ENCODE measurements at regions not wholly inside any gene's neighbourhood (a gene's known extent, or its start where the extent isn't known, plus 50 kb on each side); places are given as distances from the start of the nearest gene placed in this dataset.
"Not testable (repeated sequence)": the region's sequence is repeated elsewhere in the genome, so short reads cannot be mapped to it uniquely, and the experiment has no call there.

GRCh38 chr6:102808944-102809505 is 1415.5 kb downstream of the GRIK2 start:
- not testable (repeated sequence) for DNase-seq

GRCh38 chr6:102799051-102799450 is 1405.5 kb downstream of the GRIK2 start:
- DNase-seq: no peak

GRCh38 chr6:102798636-102799035 is 1405.1 kb downstream of the GRIK2 start:
- no peak for DNase-seq

GRCh38 chr6:102793752-102794151 is 1400.2 kb downstream of the GRIK2 start:
- no peak for DNase-seq

GRCh38 chr6:102774326-102774725 is 1380.8 kb downstream of the GRIK2 start:
- no peak for DNase-seq

DNA sequence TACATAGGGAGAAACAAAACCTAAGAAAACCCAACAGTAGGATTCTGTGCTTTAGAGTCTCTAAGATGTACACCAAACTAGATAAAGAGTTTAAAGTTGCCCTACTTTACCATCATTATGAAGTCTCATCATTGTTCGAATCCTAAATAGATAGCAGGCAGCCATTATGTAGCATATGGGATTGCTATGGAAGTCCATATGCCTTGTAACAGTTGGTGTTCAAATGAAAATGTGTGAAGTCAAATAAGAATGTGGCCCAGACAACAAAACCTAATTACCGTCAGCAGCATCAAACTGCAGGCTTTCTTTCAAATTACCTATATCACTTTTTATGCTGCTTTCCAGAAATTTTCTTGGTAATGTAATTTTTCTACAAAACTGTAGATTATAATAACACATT is 1380.1 kb downstream of the GRIK2 start:
- DNase-seq: no peak

DNA sequence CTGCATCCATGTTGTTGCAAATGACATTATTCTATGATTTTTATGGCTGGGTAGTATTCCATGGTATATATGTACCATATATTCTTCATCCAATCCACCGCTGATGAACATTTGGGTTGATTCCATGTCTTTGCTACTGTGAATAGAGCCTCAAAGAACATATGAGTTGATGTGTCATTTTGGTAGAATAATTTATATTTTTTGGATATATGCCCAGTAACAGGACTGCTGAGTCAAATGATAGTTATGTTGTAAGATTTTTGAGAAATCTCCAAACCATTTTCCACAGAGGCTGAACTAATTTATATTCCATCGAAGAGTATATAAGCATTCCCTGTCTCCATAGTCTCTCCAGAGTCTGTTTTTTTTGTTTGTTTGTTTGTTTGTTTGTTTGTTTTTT is 1373.5 kb downstream of the GRIK2 start:
- DNase-seq: no peak

DNA sequence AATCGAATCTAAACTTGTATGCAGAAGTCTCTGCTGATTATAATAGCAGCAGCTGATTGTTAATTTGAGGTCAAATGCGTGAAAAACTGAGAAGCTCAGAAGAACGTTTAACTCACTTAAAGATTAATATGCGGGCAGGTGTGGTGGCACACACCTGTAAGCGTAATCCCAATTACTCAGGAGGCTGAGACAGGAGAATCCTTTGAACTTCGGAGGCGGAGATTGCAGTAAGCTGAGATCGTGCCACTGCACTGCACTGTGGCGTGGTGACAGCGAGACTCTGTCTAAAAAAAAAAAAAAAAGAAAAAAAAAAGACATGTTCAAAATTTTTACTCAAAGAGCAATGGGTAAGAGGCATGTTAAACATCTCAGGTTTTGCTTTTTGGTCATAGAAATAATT is 1370.8 kb downstream of the GRIK2 start:
- no peak for DNase-seq

DNA sequence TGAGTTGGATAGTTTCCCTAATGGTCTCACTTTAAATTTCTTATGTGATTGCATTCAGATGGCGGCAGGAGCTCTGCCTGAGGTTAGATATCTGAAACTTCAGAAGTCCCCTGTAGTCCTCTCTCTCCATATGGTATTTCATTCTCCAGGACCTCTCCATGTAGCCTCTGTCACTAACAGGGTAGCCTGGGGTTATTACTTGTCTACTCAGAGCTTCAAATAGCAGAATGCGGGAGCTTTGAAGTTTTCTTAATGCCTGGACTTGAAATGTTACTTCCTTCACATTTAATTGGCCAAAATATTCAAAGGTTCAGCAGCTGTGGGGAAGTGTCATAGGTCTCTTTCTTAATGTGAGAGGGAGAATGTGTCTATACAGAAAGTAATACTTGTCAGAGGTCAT is 1370.4 kb downstream of the GRIK2 start:
- DNase-seq: no peak

GRCh38 chr6:102761872-102762271 is 1368.4 kb downstream of the GRIK2 start:
- DNase-seq: no peak

GRCh38 chr6:102759415-102759814 is 1365.9 kb downstream of the GRIK2 start:
- no peak for DNase-seq

DNA sequence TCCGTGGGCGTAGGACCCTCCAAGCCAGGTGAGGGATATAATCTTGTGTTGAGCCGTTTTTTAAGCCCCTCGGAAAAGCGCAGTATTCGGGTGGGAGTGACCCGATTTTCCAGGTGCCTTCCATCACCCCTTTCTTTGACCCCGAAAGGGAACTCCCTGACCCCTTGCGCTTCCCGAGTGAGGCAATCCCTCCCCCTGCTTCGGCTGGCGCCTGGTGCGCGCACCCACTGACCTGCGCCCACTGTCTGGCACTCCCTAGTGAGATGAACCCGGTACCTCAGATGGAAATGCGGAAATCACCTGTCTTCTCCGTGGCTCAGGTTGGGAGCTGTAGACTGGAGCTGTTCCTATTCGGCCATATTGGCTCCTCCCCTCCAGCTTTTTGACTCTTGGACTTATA is 1365.0 kb downstream of the GRIK2 start:
- not testable (repeated sequence) for DNase-seq

DNA sequence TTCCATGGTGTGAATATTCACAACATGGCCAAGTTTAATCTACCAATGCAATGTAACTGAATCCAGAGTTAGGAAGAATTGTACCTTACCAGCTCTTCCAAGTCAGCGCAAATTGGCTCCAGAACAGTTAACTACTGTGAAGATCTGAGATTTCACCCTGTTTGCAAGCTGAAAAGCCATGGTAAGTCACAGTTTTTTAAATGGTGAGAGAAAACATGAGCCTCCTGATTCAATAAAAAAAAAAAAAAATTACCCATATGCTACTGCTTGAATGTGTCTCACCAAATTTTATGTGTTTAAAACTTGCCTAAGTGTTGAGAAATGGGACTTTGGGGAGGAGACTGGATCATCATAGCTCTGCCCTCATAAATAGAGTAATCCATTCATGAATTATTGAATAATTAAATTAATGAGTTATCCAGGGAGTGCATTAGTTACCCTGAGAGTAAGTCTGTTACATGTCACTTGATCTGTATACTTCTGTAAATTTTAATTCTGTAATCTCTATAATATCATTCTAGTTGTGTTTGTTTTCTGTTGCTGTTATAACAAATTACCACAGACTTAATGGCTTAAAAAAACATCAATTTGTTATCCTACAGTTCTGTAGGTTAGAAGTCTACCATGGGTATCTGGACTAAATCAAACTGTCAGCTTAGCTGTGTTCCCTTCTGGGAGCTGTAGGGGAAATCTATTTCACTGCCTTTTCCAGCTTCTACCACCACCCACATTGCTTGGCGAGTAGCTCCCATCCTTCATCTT is 1355.9 kb downstream of the GRIK2 start:
- DNase-seq: no peak

GRCh38 chr6:102746941-102747340 is 1353.4 kb downstream of the GRIK2 start:
- no peak for DNase-seq

DNA sequence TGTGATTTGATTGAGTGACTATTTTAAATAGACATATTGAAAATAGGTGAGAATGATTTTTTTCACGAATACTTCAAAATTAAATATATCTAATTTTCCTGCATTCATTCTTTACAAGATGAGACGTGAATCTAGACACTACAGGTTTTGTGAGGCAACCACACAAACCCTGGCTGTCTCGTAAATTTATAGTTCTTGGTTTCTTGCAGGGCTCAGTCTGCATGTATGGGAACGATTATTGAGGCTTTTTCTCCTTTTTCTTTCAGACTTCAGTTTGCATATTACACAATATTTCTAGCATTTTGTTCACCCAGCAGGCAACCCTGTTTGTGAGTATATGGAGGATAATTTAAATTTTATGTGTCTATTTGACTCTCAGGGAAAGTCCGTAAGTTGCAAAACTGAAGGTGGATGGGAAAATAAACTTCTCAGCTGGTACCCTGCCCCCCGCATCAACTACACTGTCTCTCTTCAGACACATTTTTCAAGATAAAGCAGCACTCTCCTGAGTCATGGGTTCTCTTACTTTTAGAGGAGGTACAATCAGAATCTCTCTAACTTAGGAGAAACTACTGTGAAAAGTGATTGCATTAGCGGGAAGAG is 1349.3 kb downstream of the GRIK2 start:
- DNase-seq: no peak

GRCh38 chr6:102742028-102742427 is 1348.5 kb downstream of the GRIK2 start:
- DNase-seq: no peak

DNA sequence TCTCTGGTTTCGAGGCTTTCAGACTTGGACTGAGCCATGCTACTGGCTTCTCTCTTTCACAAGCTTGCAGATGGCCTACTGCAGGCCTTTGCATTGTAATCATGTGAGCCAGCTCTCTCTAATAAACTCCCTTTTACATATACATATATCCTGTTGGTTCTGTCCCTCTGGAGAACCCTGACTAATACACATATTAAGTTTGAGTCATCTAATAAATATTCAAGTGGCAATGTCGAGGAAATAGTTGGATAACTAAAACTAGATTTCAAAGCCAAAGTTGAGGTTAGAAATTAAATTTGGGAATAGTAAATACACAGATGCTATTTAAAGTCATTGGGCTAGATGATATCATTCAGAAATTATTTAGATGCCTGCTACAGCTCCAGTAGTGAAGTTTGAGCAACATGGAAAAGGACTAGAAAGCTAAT is 1343.4 kb downstream of the GRIK2 start:
- no peak for DNase-seq

GRCh38 chr6:102732898-102733297 is 1339.4 kb downstream of the GRIK2 start:
- DNase-seq: no peak

DNA sequence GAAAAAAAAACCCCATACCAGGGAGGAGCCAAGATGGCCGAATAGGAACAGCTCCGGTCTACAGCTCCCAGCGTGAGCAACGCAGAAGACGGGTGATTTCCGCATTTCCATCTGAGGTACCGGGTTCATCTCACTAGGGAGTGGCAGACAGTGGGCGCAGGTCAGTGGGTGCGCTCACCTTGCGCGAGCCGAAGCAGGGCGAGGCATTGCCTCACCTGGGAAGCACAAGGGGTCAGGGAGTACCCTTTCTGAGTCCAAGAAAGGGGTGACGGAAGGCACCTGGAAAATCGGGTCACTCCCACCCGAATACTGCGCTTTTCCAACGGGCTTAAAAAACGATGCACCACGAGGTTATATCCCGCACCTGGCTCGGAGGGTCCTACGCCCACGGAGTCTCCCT is 1328.6 kb downstream of the GRIK2 start:
- not testable (repeated sequence) for DNase-seq

GRCh38 chr6:102717737-102718456 is 1324.4 kb downstream of the GRIK2 start:
- no peak for DNase-seq

GRCh38 chr6:102717252-102717651 is 1323.7 kb downstream of the GRIK2 start:
- DNase-seq: no peak

GRCh38 chr6:102701019-102701418 is 1307.5 kb downstream of the GRIK2 start:
- no peak for DNase-seq

- no peak for DNase-seq
Observed at GRCh38 chr6:102686461-102686860, 1293.0 kb downstream of the GRIK2 start.

DNA sequence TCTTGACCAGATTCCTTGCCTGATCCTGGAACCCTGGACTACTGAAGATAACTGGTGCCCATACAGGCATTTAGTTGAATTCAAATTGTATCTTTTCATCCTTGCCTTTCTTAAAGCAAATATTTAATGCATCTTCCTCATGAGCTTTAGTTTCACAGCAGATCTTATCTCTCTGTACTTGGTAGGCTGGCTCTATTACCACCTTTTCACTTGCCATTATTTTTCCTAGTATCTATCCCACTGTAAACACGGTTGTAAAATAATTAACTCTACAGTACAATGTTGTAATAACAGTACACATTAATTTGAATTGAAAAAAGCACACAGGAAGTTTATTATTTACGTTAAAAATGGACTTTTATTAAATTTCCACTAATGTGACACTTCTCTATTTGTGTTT is 1286.9 kb downstream of the GRIK2 start:
- no peak for DNase-seq

All from effector CD4-positive, alpha-beta T cell (primary cell).